ENCODE measurements at regions not wholly inside any gene's neighbourhood (a gene's known extent, or its start where the extent isn't known, plus 50 kb on each side); places are given as distances from the start of the nearest gene placed in this dataset.

- no peak for TF ChIP-seq CTCF (IDR thresholded peaks at IDR 0.05; ENCODE audit: low read depth, low read length)
- no peak for DNase-seq (ENCODE audit: low read depth, low spot score)
- Histone ChIP-seq H3K27me3 (ENCODE audit: control insufficient read depth, insufficient read depth, low read length) (no peaks in the 10 kb centered on the region), H3K4me3 (ENCODE audit: low read depth, low read length) (no peak overlapping the region), H3K27ac (ENCODE audit: low read depth, low read length) (no peak overlapping the region), H3K9me3 (ENCODE audit: control insufficient read depth, insufficient read depth, low read length) (no peaks in the 10 kb centered on the region)
- ChIA-PET POLR2A (no interaction called here), CTCF (no interaction called here)
Observed at GRCh38 chrX:68983004-68983857, 154.4 kb downstream of the EFNB1 start.

- ChIA-PET CTCF (no interaction called here), POLR2A (interaction anchor here (1.0 kb wide), 1 partner anchor 155 kb away, joined by 3 read pairs; no protein-coding TSS in a partner anchor)
- Histone ChIP-seq H3K4me3 (ENCODE audit: low read depth, low read length) (no peak overlapping the region), H3K27ac (ENCODE audit: low read depth, low read length) (no peak overlapping the region), H3K27me3 (ENCODE audit: control insufficient read depth, insufficient read depth, low read length) (no peaks in the 10 kb centered on the region), H3K9me3 (ENCODE audit: control insufficient read depth, insufficient read depth, low read length) (no peaks in the 10 kb centered on the region)
- TF ChIP-seq CTCF (IDR thresholded peaks at IDR 0.05; ENCODE audit: low read depth, low read length), result no peak
- DNase-seq (ENCODE audit: low read depth, low spot score), result no peak
Observed at GRCh38 chrX:68982476-68982875, 153.7 kb downstream of the EFNB1 start.

GRCh38 chrX:68980906-68981616 lies 152.2 kb downstream of the EFNB1 start:
- Histone ChIP-seq H3K4me3 (ENCODE audit: low read depth, low read length) (no peak overlapping the region), H3K27ac (ENCODE audit: low read depth, low read length) (no peak overlapping the region), H3K27me3 (ENCODE audit: control insufficient read depth, insufficient read depth, low read length) (no peaks in the 10 kb centered on the region), H3K9me3 (ENCODE audit: control insufficient read depth, insufficient read depth, low read length) (no peaks in the 10 kb centered on the region)
- ChIA-PET CTCF (interaction anchor here (0.6 kb wide), 1 partner anchor 407 kb away, joined by 3 read pairs; no protein-coding TSS in a partner anchor), POLR2A (interaction anchor here (1.0 kb wide), 1 partner anchor 153 kb away, joined by 3 read pairs; no protein-coding TSS in a partner anchor)
- no peak for DNase-seq (ENCODE audit: low read depth, low spot score)
- no peak for TF ChIP-seq CTCF (IDR thresholded peaks at IDR 0.05; ENCODE audit: low read depth, low read length)

GRCh38 chrX:68978655-68979054 lies 149.8 kb downstream of the EFNB1 start:
- Histone ChIP-seq H3K27ac (ENCODE audit: low read depth, low read length) (no peak overlapping the region), H3K4me3 (ENCODE audit: low read depth, low read length) (no peak overlapping the region), H3K9me3 (ENCODE audit: control insufficient read depth, insufficient read depth, low read length) (no peaks in the 10 kb centered on the region), H3K27me3 (ENCODE audit: control insufficient read depth, insufficient read depth, low read length) (no peaks in the 10 kb centered on the region)
- DNase-seq (ENCODE audit: low read depth, low spot score), result no peak
- POLR2A ChIA-PET, result interaction anchor here (1.1 kb wide), 2 partner anchors 11 to 150 kb away, joined by 3 to 4 read pairs; partner anchors contain the start of gene EFNB1
- TF ChIP-seq CTCF (IDR thresholded peaks at IDR 0.05; ENCODE audit: low read depth, low read length), result no peak
- CTCF ChIA-PET, result no interaction called here

- ChIA-PET CTCF (no interaction called here), POLR2A (interaction anchor here (0.7 to 1.1 kb wide), 3 partner anchors 12 to 150 kb away, joined by 3 to 4 read pairs (median 3); partner anchors contain the start of gene EFNB1)
- H3K9me3 ChIP-seq (ENCODE audit: control insufficient read depth, insufficient read depth, low read length), result no peaks in the 10 kb centered on the region
- H3K27ac ChIP-seq (ENCODE audit: low read depth, low read length), result no peak overlapping the region
- no peaks in the 10 kb centered on the region for H3K27me3 ChIP-seq (ENCODE audit: control insufficient read depth, insufficient read depth, low read length)
- H3K4me3 ChIP-seq (ENCODE audit: low read depth, low read length), result no peak overlapping the region
- TF ChIP-seq CTCF (IDR thresholded peaks at IDR 0.05; ENCODE audit: low read depth, low read length), result no peak
- DNase-seq (ENCODE audit: low read depth, low spot score), result peak; percentile 36
Observed at GRCh38 chrX:68978255-68978654, 149.4 kb downstream of the EFNB1 start.
